Stimulated activated naive CD8-positive, alpha-beta T cell treated with anti-CD3 and anti-CD28 coated beads, Interleukin-15, amount 100 ng/mL, for 72 hours (primary cell): ENCODE measurements at regions not wholly inside any gene's neighbourhood (a gene's known extent, or its start where the extent isn't known, plus 50 kb on each side); places are given as distances from the start of the nearest gene placed in this dataset.
A peak's percentile ranks its signal among the peaks of the same experiment; 100 is the strongest.
"Not testable (repeated sequence)": the region's sequence is repeated elsewhere in the genome, so short reads cannot be mapped to it uniquely, and the experiment has no call there.

ENCODE experiments used
- ATAC-seq: fragments of 150-1000 bp; cut with Tn5 transposase; 2 replicates; pipeline ENCODE4 v1.10.0; 2021; ENCODE audit warnings: mild to moderate bottlenecking, moderate library complexity
- DNase-seq, 2 donors: peaks; one replicate each; pipeline ENCODE4 v3.0.0; 2021 to 2022
- H3K27ac Mint-ChIP-seq, 2 donors: one replicate each; pipeline ENCODE4 v1.8.0; 2022; ENCODE audit warnings: mild to moderate bottlenecking in 2 of 2, mixed read lengths in 2 of 2, moderate library complexity in 2 of 2
- H3K27me3 Mint-ChIP-seq: one replicate; pipeline ENCODE4 v1.8.0; 2022; ENCODE audit warnings: mixed read lengths
- H3K4me1 Mint-ChIP-seq: one replicate; pipeline ENCODE4 v1.8.0; 2022; ENCODE audit warnings: mild to moderate bottlenecking, mixed read lengths
- H3K4me3 Mint-ChIP-seq, 2 donors: one replicate each; pipeline ENCODE4 v1.8.0; 2022; ENCODE audit warnings: mild to moderate bottlenecking in 2 of 2, mixed read lengths in 2 of 2, moderate library complexity in 1 of 2
- H3K9me3 Mint-ChIP-seq, 2 donors: one replicate each; pipeline ENCODE4 v1.8.0; 2022; ENCODE audit warnings: mixed read lengths in 2 of 2

DNA sequence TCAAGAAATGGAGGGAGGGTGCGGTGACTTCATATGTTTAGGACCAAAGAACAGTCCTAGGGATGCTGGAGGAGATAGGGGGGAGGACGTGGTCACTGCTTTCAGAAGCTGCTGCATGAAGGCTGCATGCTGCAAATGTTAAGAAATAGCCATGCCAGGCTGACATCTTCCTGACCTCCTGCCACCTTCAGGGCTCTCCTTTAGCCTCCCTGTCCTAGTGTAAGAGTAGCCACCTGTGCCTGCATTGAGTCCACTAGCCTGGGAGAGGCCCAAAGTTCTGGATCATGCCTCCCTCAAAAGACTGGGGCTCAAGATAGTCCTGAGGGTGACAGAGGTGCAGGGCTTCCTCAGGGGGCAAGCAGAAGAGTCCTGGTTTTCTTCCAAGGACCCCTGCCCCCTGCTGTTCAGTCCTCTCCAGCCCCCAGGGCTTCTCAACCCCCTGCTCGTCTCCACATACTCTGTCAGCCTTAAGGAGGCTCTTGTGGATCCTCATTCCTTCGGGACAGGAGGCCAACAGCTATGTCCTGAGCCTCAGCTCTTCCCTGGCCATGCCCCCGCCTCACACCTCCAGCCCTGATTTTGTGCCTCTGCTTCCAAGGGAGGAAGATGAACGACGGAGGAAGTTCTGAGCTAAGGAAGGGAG lies 96.3 kb downstream of the MRPL14 start:
- Mint-ChIP-seq H3K4me1 (peaks cover 10% of the 10 kb centered on the region), H3K9me3 (no peaks in the 10 kb centered on the region), H3K27me3 (peaks cover 9% of the 10 kb centered on the region), H3K4me3 (no peak overlapping the region), H3K27ac (peak overlapping the region in 1 of 2 donors; percentile 37)
- no peak for DNase-seq
- no peak for ATAC-seq

DNA sequence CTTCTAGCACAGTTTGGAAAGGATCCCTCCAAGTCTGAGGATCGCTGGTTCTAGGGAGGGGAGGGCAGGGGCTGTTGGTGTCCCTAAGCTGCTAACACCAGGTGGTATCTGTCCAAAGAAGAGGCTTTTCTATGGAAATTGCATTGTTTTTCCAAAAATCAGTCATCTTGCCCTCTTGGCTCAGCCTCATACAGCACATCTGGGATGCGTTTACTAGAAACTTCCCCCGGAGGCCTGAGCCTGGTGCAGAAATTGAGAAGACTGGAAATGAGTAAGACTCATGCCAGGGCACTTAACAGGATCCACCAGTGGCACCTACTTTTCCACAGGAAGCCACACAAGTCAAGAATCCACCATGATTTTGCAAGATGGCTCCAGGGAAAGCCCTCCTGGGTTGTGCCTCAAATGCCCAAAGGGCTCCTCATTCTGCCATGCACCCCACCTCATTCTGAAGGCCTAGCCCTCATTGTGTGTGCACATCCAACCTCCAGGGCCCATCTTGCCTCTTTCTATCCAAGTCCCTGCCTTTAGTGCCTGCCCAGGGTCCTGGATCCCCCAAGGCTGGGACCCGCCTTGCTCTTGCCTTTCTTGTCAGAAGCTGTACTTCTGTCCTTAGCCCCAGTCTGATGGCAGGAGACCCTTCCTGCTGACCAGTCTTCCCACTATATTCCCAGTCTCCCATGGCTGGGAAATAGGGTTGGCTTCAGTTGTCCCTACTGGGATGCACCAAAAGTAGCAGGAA lies 97.6 kb downstream of the MRPL14 start:
- Mint-ChIP-seq H3K27ac (no peak overlapping the region), H3K4me3 (no peak overlapping the region), H3K9me3 (no peaks in the 10 kb centered on the region), H3K27me3 (peaks cover 9% of the 10 kb centered on the region), H3K4me1 (peaks cover 4% of the 10 kb centered on the region)
- DNase-seq (no peak), ATAC-seq (no peak)

- H3K4me3 Mint-ChIP-seq: no peak overlapping the region
- H3K27me3 Mint-ChIP-seq: peaks cover 9% of the 10 kb centered on the region
- DNase-seq (no peak), ATAC-seq (no peak)
- no peaks in the 10 kb centered on the region for H3K9me3 Mint-ChIP-seq
- no peak overlapping the region for H3K27ac Mint-ChIP-seq
- no peaks in the 10 kb centered on the region for H3K4me1 Mint-ChIP-seq
Measured at GRCh38 chr6:44028789-44029310, 98.4 kb downstream of the MRPL14 start.

GRCh38 chr6:44025226-44025625 lies 102.0 kb downstream of the MRPL14 start:
- no peak for ATAC-seq
- Mint-ChIP-seq H3K4me3 (no peak overlapping the region), H3K27me3 (peaks cover 9% of the 10 kb centered on the region), H3K9me3 (no peaks in the 10 kb centered on the region), H3K4me1 (no peaks in the 10 kb centered on the region), H3K27ac (no peak overlapping the region)
- no peak for DNase-seq

DNA sequence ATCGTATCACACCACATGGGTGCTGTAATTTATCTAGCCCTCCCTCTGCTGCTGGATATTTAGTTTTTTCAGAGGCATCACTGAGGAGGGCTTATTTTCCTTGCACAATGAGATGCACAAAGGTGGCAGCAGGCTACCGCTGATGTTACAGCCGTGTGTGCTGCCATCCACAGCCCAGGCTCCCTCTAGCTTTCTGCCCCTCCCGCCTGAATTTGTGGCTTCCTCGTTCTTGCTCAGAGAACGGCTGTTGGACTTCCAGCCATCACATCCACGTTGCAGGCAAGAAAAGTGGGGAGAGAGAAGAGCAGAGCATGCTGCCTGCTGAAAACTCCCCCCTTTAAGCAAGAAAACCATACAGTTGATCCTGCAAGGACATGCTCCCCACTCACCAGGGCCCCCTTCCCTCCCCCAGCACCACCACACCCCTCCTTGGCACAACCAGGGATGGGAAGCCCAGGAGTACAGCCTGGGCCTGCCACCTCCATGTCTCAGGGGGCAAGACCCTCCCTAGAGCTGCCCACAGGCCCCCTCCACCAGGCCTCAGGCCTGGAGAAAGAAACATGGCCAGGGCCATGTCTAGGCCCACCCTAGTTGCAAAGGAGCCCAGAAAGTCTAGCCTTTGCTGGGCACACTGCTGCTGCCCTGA lies 102.6 kb downstream of the MRPL14 start:
- Mint-ChIP-seq H3K27ac (no peak overlapping the region), H3K4me3 (no peak overlapping the region), H3K9me3 (no peaks in the 10 kb centered on the region), H3K27me3 (peaks cover 9% of the 10 kb centered on the region), H3K4me1 (no peaks in the 10 kb centered on the region)
- DNase-seq: no peak
- no peak for ATAC-seq

GRCh38 chr6:44023586-44024454 lies 103.4 kb downstream of the MRPL14 start:
- Mint-ChIP-seq H3K27ac (no peak overlapping the region), H3K9me3 (no peaks in the 10 kb centered on the region), H3K4me1 (no peaks in the 10 kb centered on the region), H3K4me3 (no peak overlapping the region), H3K27me3 (peaks cover 9% of the 10 kb centered on the region)
- ATAC-seq (no peak), DNase-seq (no peak)

GRCh38 chr6:44022671-44023352 lies 104.4 kb downstream of the MRPL14 start:
- ATAC-seq: no peak
- no peak overlapping the region for H3K4me3 Mint-ChIP-seq
- H3K9me3 Mint-ChIP-seq: no peaks in the 10 kb centered on the region
- no peaks in the 10 kb centered on the region for H3K4me1 Mint-ChIP-seq
- DNase-seq: no peak
- H3K27me3 Mint-ChIP-seq: peaks cover 9% of the 10 kb centered on the region
- H3K27ac Mint-ChIP-seq: peak overlapping the region; percentile 29 to 52

DNA sequence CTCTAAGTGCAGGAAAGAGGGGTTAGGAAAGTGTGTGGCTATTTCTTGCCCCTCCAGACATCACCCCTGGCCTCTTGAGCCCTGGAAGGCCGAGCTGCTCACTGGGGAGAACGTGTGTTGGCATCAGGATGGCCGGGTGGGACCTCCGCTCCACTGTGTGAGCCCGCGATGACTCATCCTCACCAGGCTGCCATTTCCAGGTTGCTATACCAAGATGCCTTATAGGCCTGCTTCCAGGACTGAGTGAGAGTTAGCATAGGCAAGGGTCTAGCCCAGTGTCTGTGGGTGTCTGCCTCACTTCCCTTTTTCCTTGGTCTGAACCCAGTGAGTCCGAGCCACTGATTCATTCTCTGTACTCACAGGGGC lies 105.0 kb downstream of the MRPL14 start:
- no peak for DNase-seq
- H3K27me3 Mint-ChIP-seq: peaks cover 9% of the 10 kb centered on the region
- H3K4me1 Mint-ChIP-seq: no peaks in the 10 kb centered on the region
- H3K27ac Mint-ChIP-seq: no peak overlapping the region
- no peak overlapping the region for H3K4me3 Mint-ChIP-seq
- no peak for ATAC-seq
- no peaks in the 10 kb centered on the region for H3K9me3 Mint-ChIP-seq

DNA sequence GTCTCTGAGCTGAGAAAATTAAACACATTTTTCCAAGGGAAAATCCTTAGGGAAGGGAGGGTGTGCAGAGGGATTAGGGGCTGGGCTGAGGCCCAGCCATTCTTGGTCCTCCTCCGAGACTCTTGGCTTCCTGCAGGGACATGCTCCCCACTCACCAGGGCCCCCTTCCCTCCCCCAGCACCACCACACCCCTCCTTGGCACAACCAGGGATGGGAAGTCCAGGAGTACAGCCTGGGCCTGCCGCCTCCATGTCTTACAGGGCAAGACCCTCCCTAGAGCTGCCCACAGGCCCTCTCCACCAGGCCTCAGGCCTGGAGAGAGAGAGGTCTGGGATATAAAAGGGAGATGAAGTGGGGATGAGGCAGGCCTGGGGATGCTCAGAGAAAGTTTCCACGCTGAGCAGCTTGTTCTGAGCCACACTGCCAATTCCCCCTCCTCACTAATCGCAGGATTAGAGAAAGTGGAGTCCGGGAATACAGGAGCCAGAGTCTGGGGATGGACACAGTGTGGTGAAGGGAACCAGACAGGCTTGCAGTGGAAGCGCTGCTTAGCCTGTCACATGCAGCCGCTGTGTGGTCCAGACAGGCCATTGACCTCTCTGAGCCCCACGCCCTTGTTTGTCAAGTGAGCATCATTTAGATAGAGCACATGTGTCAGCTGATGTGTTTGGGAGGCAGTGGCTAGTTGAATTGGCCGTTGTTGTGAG lies 105.5 kb downstream of the MRPL14 start:
- H3K4me3 Mint-ChIP-seq: no peak overlapping the region
- DNase-seq (no peak), ATAC-seq (no peak)
- no peak overlapping the region for H3K27ac Mint-ChIP-seq
- H3K27me3 Mint-ChIP-seq: peaks cover 9% of the 10 kb centered on the region
- H3K9me3 Mint-ChIP-seq: no peaks in the 10 kb centered on the region
- H3K4me1 Mint-ChIP-seq: peaks cover 3% of the 10 kb centered on the region

DNA sequence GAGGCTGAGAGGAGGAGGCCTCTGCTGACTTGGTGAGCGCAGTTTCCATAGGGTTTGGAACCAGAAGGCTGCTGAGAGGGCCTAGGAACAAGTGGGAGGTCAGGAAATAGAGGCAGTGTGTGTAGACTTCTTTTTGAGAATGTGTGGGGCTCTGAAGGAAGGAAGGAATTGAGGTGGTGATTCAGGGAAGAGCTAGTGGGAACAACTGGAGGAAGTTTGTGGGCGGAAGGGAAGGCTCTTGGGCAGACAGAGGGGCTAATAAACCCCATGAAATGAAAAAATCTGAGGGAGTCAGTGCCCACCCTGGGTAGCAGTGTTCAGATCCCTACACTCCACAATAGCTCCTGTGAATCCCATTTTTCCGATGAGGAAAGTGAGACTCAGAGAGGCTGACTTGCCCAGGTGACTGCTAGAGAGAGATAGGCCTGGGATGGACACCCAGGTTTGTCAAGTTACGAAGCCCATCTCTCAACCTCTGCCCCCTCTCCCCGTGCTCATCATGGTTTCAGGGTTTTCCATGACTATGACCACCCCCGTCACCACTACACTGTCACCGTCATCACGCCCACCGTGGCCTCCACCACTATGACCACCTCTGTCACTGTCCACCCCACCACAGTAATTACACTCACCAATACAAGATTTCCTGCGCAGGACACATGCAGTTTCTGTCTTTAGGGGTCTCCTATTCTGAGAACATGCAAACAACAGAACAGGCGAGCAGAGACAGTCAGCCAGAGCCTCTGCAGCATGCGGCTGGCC lies 106.4 kb downstream of the MRPL14 start:
- Mint-ChIP-seq H3K9me3 (no peaks in the 10 kb centered on the region), H3K4me3 (no peak overlapping the region), H3K27ac (no peak overlapping the region), H3K27me3 (peaks cover 9% of the 10 kb centered on the region), H3K4me1 (peaks cover 6% of the 10 kb centered on the region)
- ATAC-seq (no peak), DNase-seq (no peak)

- Mint-ChIP-seq H3K9me3 (no peaks in the 10 kb centered on the region), H3K27ac (no peak overlapping the region), H3K27me3 (peaks cover 9% of the 10 kb centered on the region), H3K4me1 (peaks cover 6% of the 10 kb centered on the region), H3K4me3 (no peak overlapping the region)
- ATAC-seq: no peak
- DNase-seq: no peak
Measured at GRCh38 chr6:44020148-44020547, 107.1 kb downstream of the MRPL14 start.

DNA sequence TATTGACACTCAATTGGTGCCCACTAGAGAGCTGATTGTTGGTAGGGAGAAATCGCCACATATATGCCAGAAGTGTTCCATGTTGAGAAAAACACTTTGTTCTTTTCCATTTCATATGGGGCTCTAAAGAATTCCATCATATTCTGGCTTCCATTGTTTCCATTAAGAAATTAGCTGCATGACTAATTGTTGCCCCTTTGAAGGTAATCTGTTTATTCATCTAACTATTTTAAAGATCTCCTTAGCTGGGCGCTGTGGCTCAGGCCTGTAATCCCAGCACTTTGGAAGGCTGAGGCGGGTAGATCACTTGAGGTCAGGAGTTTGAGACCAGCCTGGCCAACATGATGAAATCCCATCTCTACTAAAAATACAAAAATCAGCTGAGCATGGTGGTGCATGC lies 109.9 kb downstream of the MRPL14 start:
- not testable (repeated sequence) for H3K4me3 Mint-ChIP-seq, H3K9me3 Mint-ChIP-seq, H3K27ac Mint-ChIP-seq, H3K27me3 Mint-ChIP-seq, H3K4me1 Mint-ChIP-seq, DNase-seq, ATAC-seq

DNA sequence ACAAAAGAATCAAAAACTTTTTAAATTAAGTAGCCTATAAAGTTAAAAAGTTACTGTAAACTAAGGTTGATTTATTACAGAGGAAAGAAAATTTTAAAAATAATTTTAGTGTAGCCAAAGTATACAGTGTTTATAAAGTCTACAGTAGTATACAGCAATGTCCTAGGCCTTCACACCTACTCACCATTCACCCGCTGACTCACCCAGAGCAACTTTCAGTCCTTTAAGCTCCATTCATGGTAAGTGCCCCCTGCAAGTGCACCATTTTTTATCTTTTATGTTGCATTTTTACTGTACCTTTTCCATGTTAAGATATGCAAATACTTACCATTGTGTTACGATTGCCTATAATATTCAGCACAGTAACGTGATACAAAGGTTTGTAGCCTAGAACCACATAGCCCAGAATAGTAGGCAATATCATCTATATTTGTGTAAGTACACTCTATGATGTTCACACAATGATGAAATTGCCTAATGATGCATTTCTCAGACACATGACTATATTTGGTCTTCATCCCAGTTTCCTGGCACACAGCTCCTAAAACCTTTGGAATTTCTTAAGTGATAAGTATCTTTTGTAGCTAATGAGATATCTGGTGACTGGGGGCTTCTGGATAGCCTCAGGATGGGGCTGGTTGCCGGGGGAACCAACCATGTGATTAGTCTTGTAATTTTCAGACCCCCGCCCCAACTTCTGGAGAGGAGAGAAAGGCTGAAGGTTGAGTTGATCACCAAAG lies 111.0 kb downstream of the MRPL14 start:
- Mint-ChIP-seq H3K4me1 (peaks cover 13% of the 10 kb centered on the region), H3K4me3 (no peak overlapping the region), H3K27me3 (peaks cover 9% of the 10 kb centered on the region), H3K27ac (peak overlapping the region in 1 of 2 donors; percentile 34), H3K9me3 (peaks cover 0 to 9% of the 10 kb centered on the region in 2 donors)
- ATAC-seq: no peak
- no peak for DNase-seq
